Activated T-helper 1 cell treated with anti-CD3 and anti-CD28 coated beads, Interleukin-12 subunit alpha, Interleukin-12 subunit beta, Interleukin-2, Interleukin-4 antibody, amounts not matched to agents 30 ng/mL and 10 ng/mL and 1 ng/mL, durations not matched to agents 14 hours and 24 hours and 36 hours (primary cell): ENCODE measurements at regions not wholly inside any gene's neighbourhood (a gene's known extent, or its start where the extent isn't known, plus 50 kb on each side); places are given as distances from the start of the nearest gene placed in this dataset.

Experiments used
- DNase-seq: peaks from one replicate; pipeline ENCODE4 v3.0.0; 2021; ENCODE audit warnings: low spot score
- H3K27ac Mint-ChIP-seq: one replicate; pipeline ENCODE4 v1.8.0; 2021; ENCODE audit warnings: mild to moderate bottlenecking, mixed read lengths
- H3K27me3 Mint-ChIP-seq: one replicate; pipeline ENCODE4 v1.8.0; 2022; ENCODE audit warnings: mild to moderate bottlenecking, moderate library complexity, mixed read lengths; ENCODE audit not compliant: insufficient read depth
- H3K36me3 Mint-ChIP-seq: one replicate; pipeline ENCODE4 v1.8.0; 2021; ENCODE audit warnings: low read depth, mixed read lengths
- H3K4me1 Mint-ChIP-seq: one replicate; pipeline ENCODE4 v1.8.0; 2021; ENCODE audit warnings: low read depth, mixed read lengths
- H3K4me3 Mint-ChIP-seq: one replicate; pipeline ENCODE4 v1.8.0; 2021; ENCODE audit warnings: mild to moderate bottlenecking, moderate library complexity, mixed read lengths
- H3K9me3 Mint-ChIP-seq: one replicate; pipeline ENCODE4 v1.8.0; 2021; ENCODE audit warnings: mixed read lengths
- intact Hi-C: fragments of 100-400 bp; cut with micrococcal nuclease; formaldehyde crosslinking; loops from one replicate; pipeline ENCODE4 v1.15.1; 2024

DNA sequence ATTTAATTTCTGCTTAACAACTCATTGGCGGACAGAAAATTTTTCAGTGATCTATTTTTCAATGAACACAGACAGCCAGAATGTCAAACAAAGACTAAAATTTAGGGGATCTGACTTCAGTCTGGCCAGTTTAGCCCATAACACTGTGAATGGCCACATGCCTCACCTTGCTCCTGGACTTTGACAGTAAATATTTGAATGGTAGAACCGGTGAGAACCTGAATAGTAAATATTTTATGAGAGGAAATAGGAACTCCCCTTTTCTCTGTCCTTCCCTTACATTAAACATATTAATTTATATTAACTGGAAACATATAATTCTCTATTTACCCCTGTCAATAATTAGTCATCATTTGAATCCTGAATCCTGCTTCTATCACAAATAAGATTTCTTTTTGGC lies 942.1 kb downstream of the KCNJ2 start:
- no peaks in the 10 kb centered on the region for H3K4me1 Mint-ChIP-seq
- no peaks in the 10 kb centered on the region for H3K27me3 Mint-ChIP-seq
- intact Hi-C loops, result no loop called here
- H3K4me3 Mint-ChIP-seq, result no peak overlapping the region
- H3K36me3 Mint-ChIP-seq, result no peaks in the 10 kb centered on the region
- peaks cover 5% of the 10 kb centered on the region for H3K9me3 Mint-ChIP-seq
- H3K27ac Mint-ChIP-seq, result no peak overlapping the region
- DNase-seq, result no peak

DNA sequence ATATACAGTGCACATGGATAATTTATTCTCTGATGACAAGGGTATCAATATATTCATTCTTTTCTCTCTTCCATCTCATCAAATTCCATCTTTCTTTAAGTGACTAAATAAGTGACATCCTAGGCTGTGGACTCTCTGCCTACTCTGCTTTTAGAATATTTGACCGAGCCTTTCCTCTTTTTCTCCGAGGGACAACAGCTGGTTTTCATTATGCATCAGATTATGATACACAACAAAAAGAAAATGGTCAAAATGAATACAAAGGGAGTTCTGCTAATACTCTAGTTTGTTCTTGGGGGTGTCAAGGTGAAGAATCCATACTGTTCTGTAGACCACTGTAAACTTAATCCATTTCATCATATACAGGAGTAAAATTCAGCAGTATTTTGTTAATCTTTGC lies 942.6 kb downstream of the KCNJ2 start:
- H3K36me3 Mint-ChIP-seq, result no peaks in the 10 kb centered on the region
- intact Hi-C loops, result no loop called here

DNA sequence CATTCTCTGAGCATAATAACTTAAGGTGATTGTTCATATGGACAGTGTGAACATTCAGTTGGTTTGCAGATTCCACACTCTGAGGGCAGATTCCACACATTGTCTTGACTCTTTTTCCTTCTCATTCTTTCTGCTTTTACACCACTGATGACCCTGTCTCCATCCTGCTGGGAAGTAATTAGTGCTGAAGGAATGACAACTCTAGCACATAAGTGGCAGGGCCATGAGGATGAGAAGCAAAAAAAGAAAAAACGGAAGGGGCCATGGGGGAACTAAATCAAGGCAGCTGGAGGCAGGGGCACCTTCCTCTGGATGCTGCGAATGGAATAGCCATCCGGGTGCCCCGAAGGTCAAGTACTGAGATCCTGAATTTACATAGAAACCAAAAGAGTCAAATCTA lies 944.0 kb downstream of the KCNJ2 start:
- peaks cover 3% of the 10 kb centered on the region for H3K9me3 Mint-ChIP-seq
- no peaks in the 10 kb centered on the region for H3K36me3 Mint-ChIP-seq
- no peak overlapping the region for H3K4me3 Mint-ChIP-seq
- intact Hi-C loops, result no loop called here
- H3K4me1 Mint-ChIP-seq, result no peaks in the 10 kb centered on the region
- DNase-seq, result no peak
- H3K27me3 Mint-ChIP-seq, result no peaks in the 10 kb centered on the region
- no peak overlapping the region for H3K27ac Mint-ChIP-seq

More for the DNA sequence above, 942.6 kb downstream of the KCNJ2 start:
- Mint-ChIP-seq H3K4me3 (no peak overlapping the region), H3K27ac (no peak overlapping the region), H3K4me1 (no peaks in the 10 kb centered on the region), H3K27me3 (no peaks in the 10 kb centered on the region), H3K9me3 (peaks cover 3% of the 10 kb centered on the region)
- DNase-seq, result no peak

DNA sequence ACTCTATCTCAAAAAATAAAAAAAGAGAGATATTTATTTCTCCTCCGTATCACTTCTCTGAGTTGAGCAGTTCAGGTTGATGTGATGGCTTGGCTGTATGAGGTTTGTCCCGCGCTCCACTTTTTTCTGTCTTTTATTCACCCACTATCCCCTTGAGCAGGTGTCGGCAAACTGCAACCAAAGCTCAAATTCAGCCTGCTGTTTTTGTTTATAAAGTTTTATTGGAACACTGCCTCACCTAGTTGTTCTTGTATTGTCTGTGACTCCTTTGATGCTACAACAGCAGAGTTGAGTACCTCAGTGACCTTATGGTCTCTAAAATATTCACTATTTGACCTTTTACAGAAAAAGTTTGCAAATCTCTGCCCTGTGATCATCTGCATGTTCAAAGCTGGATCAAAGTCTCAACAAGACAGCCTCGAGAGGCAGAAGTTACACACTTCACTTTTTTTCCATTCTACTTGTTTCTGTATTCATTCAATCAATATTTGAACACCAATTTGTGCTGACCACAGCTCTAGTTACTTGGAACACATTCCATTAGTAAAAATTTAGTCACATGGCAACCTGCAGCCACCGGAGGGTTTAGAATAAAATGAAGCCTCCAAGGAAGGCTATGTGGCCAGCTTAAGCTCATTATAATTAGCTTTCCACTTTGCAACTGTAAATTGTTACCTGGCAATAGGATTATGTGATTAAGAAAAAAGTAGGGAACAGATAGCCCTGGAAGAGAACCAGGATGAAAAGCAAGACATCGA lies 945.8 kb downstream of the KCNJ2 start:
- no peak for DNase-seq
- Mint-ChIP-seq H3K4me3 (no peak overlapping the region), H3K9me3 (peaks cover 3% of the 10 kb centered on the region), H3K27ac (no peak overlapping the region), H3K36me3 (no peaks in the 10 kb centered on the region), H3K27me3 (no peaks in the 10 kb centered on the region), H3K4me1 (no peaks in the 10 kb centered on the region)
- intact Hi-C loops, result no loop called here

DNA sequence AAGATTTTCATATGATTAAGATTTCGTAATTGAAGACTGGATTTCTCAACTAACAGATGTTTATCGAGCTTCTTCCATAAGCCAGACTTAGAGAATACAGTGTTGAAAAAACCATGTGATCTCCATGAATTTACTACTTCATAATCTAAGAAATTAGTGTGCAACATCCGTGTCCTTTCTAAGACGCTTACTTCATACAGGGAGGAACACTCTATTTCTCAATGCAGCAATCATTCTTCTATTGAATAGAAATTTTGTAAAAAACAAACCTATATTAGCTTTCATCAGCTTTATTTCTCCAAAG lies 946.3 kb downstream of the KCNJ2 start:
- no peaks in the 10 kb centered on the region for H3K36me3 Mint-ChIP-seq
- intact Hi-C loops, result no loop called here
- no peak for DNase-seq
- peaks cover 3% of the 10 kb centered on the region for H3K9me3 Mint-ChIP-seq
- H3K4me3 Mint-ChIP-seq, result no peak overlapping the region
- H3K27ac Mint-ChIP-seq, result no peak overlapping the region
- no peaks in the 10 kb centered on the region for H3K4me1 Mint-ChIP-seq
- no peaks in the 10 kb centered on the region for H3K27me3 Mint-ChIP-seq

DNA sequence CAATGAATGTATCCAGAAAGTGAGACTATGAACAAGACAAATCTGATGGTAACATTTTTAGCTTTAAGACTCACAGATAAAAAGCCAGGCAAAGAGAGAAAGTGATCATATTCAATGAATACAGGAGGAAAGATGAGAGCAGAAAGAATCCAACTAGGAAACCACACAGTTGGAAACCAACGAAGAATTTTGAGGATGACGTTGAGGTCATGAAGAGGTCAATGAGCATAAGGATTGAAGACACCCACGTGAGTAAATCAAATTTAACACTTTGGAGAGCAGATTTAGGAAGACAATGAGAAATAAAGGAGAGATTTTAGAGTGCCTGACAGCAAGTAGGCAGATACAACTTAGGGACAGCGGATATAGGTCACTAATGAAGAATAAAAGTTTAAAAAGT lies 948.1 kb downstream of the KCNJ2 start:
- no peak overlapping the region for H3K27ac Mint-ChIP-seq
- DNase-seq, result no peak
- H3K36me3 Mint-ChIP-seq, result no peaks in the 10 kb centered on the region
- no peaks in the 10 kb centered on the region for H3K9me3 Mint-ChIP-seq
- intact Hi-C loops, result no loop called here
- H3K27me3 Mint-ChIP-seq, result no peaks in the 10 kb centered on the region
- no peak overlapping the region for H3K4me3 Mint-ChIP-seq
- no peaks in the 10 kb centered on the region for H3K4me1 Mint-ChIP-seq

DNA sequence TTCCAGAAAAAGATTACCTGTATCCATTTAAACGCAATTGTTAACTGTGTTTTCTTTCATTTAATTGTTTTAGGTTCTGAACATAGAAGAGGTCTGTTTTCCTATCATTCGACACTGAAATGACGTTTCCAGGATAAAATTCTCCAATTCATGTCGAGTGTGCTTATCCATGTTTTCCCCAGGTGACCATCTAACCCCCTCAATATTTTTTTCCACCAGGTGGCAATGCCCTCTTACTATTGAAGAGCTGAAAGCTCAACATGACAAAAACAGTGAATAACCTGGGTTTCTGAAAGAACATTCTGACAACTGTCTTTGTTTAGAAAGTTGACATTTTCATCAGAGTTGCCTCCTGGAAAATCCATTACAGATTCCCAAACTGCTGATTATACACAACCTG lies 948.7 kb downstream of the KCNJ2 start:
- Mint-ChIP-seq H3K36me3 (no peaks in the 10 kb centered on the region), H3K27me3 (no peaks in the 10 kb centered on the region), H3K9me3 (no peaks in the 10 kb centered on the region), H3K4me1 (no peaks in the 10 kb centered on the region), H3K27ac (no peak overlapping the region), H3K4me3 (no peak overlapping the region)
- no peak for DNase-seq
- intact Hi-C loops, result no loop called here

DNA sequence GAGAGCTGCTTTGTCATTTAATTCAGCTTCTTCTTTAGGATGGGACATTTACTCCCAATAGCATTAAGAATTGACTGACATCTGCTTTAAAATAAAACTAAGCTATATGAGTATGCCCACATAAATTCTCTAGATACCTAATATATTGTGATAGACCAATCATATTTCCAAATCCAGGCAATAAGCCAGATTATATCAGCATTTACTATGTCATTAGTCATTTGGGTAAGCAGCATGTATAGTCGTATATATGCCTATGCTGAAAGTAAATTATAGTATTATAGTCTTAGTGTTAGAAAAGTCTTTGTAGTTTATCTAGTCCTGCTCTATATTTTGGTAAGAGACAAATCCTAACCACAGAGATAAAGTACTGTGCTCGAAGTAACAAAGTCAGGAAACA lies 958.1 kb downstream of the KCNJ2 start:
- no peak overlapping the region for H3K4me3 Mint-ChIP-seq
- DNase-seq, result no peak
- intact Hi-C loops, result no loop called here
- no peaks in the 10 kb centered on the region for H3K36me3 Mint-ChIP-seq
- H3K9me3 Mint-ChIP-seq, result no peaks in the 10 kb centered on the region
- no peaks in the 10 kb centered on the region for H3K27me3 Mint-ChIP-seq
- no peak overlapping the region for H3K27ac Mint-ChIP-seq
- no peaks in the 10 kb centered on the region for H3K4me1 Mint-ChIP-seq

DNA sequence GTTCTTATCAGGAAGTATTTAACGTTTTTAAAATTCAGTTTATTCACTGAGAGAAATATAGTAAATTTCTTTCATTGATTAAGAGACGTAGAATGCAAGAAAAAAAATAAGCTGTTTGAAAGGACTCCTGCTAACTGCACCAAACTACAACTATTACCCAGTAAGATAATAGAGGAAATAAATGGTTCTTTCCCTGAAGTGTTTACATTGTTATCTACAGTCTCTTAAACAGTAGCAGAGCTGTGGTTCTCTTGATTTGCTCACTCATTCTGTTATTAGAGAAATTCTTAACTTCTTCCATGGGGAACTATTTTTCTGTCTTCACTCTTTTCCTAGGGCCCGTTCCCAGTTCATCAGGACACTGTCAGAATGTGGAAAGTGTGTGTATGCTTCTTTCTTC lies 973.0 kb downstream of the KCNJ2 start:
- Mint-ChIP-seq H3K27ac (no peak overlapping the region), H3K9me3 (peaks cover 12% of the 10 kb centered on the region), H3K4me3 (no peak overlapping the region), H3K4me1 (no peaks in the 10 kb centered on the region), H3K27me3 (no peaks in the 10 kb centered on the region), H3K36me3 (no peaks in the 10 kb centered on the region)
- intact Hi-C loops, result no loop called here
- no peak for DNase-seq

DNA sequence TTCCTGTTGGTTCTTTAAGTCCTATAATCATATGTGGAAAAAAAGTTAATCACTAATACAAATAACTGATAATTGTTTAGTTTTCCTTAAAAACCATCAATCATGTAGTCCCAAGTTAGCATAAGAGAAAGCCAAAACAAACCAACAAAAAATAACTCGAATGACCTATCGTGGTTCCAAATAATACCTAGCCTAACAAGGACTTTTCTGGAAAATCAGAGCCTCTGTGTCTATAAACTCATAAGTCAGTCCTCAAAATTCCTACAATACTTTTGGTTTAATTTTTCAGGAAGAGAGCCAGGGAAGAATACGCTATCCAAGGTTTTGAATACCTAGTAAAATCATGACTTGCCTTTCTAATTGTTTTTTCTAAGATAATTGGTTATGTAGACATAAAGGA lies 975.3 kb upstream of the SOX9 start:
- H3K27ac Mint-ChIP-seq, result no peak overlapping the region
- no peak for DNase-seq
- H3K4me1 Mint-ChIP-seq, result no peaks in the 10 kb centered on the region
- no peaks in the 10 kb centered on the region for H3K36me3 Mint-ChIP-seq
- intact Hi-C loops, result no loop called here
- H3K27me3 Mint-ChIP-seq, result no peaks in the 10 kb centered on the region
- H3K4me3 Mint-ChIP-seq, result no peak overlapping the region
- peaks cover 5% of the 10 kb centered on the region for H3K9me3 Mint-ChIP-seq

DNA sequence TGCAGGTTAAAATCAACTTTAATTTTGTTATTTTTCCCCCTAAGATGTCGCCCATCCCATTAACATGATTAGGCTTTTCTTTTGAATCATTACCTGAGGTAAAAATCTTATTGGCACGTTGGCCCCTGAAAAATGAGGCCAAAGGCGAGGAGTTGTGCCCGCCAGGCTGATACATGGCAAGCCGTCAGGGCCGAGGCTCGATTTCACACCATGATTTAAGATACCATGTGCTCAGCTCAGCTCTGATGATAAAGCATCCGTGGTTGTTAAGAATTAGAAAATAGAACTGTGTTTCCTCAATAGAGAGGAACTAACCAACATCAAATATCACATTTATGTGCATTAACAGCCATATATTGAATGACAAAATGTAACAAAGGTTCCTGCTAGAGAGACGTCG lies 972.9 kb upstream of the SOX9 start:
- no peaks in the 10 kb centered on the region for H3K27me3 Mint-ChIP-seq
- no peak overlapping the region for H3K4me3 Mint-ChIP-seq
- H3K9me3 Mint-ChIP-seq, result peaks cover 5% of the 10 kb centered on the region
- no peak overlapping the region for H3K27ac Mint-ChIP-seq
- DNase-seq, result no peak
- no peaks in the 10 kb centered on the region for H3K4me1 Mint-ChIP-seq
- H3K36me3 Mint-ChIP-seq, result no peaks in the 10 kb centered on the region
- intact Hi-C loops, result no loop called here

DNA sequence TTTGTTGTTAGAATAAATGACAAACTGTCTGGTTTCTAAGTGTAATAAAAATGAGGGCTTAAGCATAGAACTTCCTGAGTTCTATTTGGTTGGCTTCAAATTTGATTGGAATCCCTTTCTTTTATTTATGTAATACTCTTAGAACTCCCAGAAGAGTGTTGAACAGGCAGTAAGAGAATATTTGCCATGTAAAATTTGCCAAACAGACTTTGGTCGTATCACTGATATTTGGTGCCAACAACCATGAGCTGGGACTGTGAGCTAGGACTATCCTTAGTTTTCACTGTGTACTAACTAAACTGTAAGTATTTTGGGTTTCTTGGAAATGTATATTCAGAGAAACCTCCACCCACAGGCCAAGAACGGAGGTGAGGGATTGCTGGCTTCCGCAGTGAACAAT lies 971.2 kb upstream of the SOX9 start:
- no peak overlapping the region for H3K4me3 Mint-ChIP-seq
- H3K27me3 Mint-ChIP-seq, result no peaks in the 10 kb centered on the region

DNA sequence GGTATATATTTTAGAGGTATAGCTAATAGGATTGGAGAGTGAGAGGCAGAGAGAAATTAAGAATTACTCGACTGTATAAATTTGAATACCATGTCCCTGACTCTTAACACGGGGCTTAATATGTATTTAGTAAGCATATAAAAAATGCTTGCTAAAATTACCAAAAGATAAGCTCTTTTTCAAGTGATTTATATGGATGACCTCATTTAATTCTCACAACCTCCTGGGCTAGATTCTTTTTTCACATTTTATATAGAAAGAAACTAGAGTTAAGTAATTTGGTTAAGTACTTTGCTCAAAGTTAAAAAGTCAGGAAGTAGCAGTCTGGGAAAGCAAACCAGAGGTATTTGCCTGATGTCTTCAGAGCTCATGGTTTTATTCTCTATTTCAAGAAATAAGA lies 963.5 kb upstream of the SOX9 start:
- no peaks in the 10 kb centered on the region for H3K4me1 Mint-ChIP-seq
- DNase-seq, result no peak
- no peak overlapping the region for H3K27ac Mint-ChIP-seq
- no peaks in the 10 kb centered on the region for H3K36me3 Mint-ChIP-seq
- no peaks in the 10 kb centered on the region for H3K27me3 Mint-ChIP-seq
- H3K4me3 Mint-ChIP-seq, result no peak overlapping the region
- peaks cover 8% of the 10 kb centered on the region for H3K9me3 Mint-ChIP-seq
- intact Hi-C loops, result no loop called here

More for the DNA sequence above, 971.2 kb upstream of the SOX9 start:
- intact Hi-C loops, result no loop called here
- no peaks in the 10 kb centered on the region for H3K4me1 Mint-ChIP-seq
- H3K36me3 Mint-ChIP-seq, result no peaks in the 10 kb centered on the region
- H3K27ac Mint-ChIP-seq, result no peak overlapping the region
- H3K9me3 Mint-ChIP-seq, result peaks cover 8% of the 10 kb centered on the region
- no peak for DNase-seq

DNA sequence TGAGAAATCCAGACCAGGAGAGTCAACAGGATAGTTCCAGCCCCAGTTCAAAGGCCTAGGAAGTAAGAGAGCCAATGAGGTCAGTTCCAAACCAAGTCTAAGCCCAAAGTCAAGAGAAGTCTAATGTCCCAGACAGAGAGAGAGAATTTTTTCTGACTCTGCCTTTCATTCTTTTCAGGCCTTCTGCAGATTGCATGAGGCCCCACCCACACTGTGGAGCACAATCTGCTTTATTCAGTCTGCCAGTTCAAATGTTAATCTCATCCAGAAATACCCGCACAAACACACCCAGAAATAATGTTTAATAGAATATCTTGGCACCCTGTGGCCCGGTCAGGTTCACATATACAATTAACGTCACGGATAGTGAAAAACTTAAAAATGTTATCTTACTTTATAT lies 962.4 kb upstream of the SOX9 start:
- H3K9me3 Mint-ChIP-seq, result peaks cover 5% of the 10 kb centered on the region
- no peak overlapping the region for H3K27ac Mint-ChIP-seq
- intact Hi-C loops, result no loop called here
- H3K4me1 Mint-ChIP-seq, result no peaks in the 10 kb centered on the region
- H3K4me3 Mint-ChIP-seq, result no peak overlapping the region
- no peaks in the 10 kb centered on the region for H3K36me3 Mint-ChIP-seq
- no peak for DNase-seq
- no peaks in the 10 kb centered on the region for H3K27me3 Mint-ChIP-seq
